Right lobe of liver (tissue), 6 donors: ENCODE measurements at regions not wholly inside any gene's neighbourhood (a gene's known extent, or its start where the extent isn't known, plus 50 kb on each side); places are given as distances from the start of the nearest gene placed in this dataset.
A peak's percentile ranks its signal among the peaks of the same experiment; 100 is the strongest.
"Not testable (repeated sequence)": the region's sequence is repeated elsewhere in the genome, so short reads cannot be mapped to it uniquely, and the experiment has no call there.

Experiments used
- ATAC-seq, 4 donors: fragments of 200-7000 bp; cut with Tn5 transposase; one replicate each; pipeline ENCODE4 v1.9.1; 2020; ENCODE audit warnings: mild to moderate bottlenecking in 4 of 4, moderate library complexity in 4 of 4
- DNase-seq, 3 donors: peaks; one replicate each; pipeline ENCODE4 v3.0.0-alpha.2; 2020
- H3K27ac ChIP-seq, 3 donors: fragments of 200-600 bp; one replicate each; pipeline ENCODE4 v1.8.0; 2022
- H3K27me3 ChIP-seq, 2 donors: fragments of 200-600 bp; one replicate each; pipeline ENCODE4 v1.8.0; 2022
- H3K36me3 ChIP-seq, 4 donors: fragments of 200-600 bp; sonication (generic) in 1 of 4; one replicate each; pipeline versions ENCODE4 v1.5.1 to v1.8.0; 2017 to 2022; ENCODE audit warnings: control low read depth in 1 of 4
- H3K4me1 ChIP-seq, 4 donors: fragments of 200-600 bp; sonication (generic) in 1 of 4; one replicate each; pipeline versions ENCODE4 v1.5.1 to v1.8.0; 2017 to 2022; ENCODE audit warnings: control low read depth in 1 of 4
- H3K4me3 ChIP-seq, 3 donors: fragments of 200-600 bp; one replicate each; pipeline ENCODE4 v1.8.0; 2022
- H3K9me3 ChIP-seq, 4 donors: fragments of 200-600 bp; sonication (generic) in 1 of 4; one replicate each; pipeline versions ENCODE4 v1.5.1 to v1.8.0; 2017 to 2022; ENCODE audit warnings: control low read depth in 1 of 4
- POLR2A ChIP-seq: fragments of 450-650 bp; IDR thresholded peaks from one replicate; pipeline ENCODE4 v1.6.1; 2017; ENCODE audit warnings: antibody characterized with exemption, mild to moderate bottlenecking
- WGBS: methylation state at CpG from one replicate; pipeline ENCODE4 v1.1.6; 2018; ENCODE audit warnings: low coverage, low lambda C conversion rate; ENCODE audit not compliant: insufficient coverage; ENCODE audit errors: missing lambda C conversion rate; 5-methylcytosine and 5-hydroxymethylcytosine counted together
- intact Hi-C, 2 donors: fragments of 100-400 bp; cut with DNase I; formaldehyde crosslinking; loops; one replicate each; pipeline versions ENCODE4 v1.11.2 to v1.14.1; 2022
- TF ChIP-seq, protein P1 (sequence below), 4 donors: fragments of 200-600 bp in 3 of 4; fragments of 450-650 bp in 1 of 4; IDR thresholded peaks; one replicate each; pipeline versions ENCODE4 v1.5.1 to v1.8.0; 2016 to 2022; ENCODE audit warnings: antibody characterized with exemption in 4 of 4, mild to moderate bottlenecking in 2 of 4
- donor health status: DM: no; HTN: yes; CAD: no.
- donor health status: DM: no; HTN: no; CAD: no.
- donor health status: DM: no; HTN: no; CAD: no.
- donor health status: DM: no; HTN: yes; CAD: no.
- donor health status: DM: no; HTN: yes; CAD: no.

DNA sequence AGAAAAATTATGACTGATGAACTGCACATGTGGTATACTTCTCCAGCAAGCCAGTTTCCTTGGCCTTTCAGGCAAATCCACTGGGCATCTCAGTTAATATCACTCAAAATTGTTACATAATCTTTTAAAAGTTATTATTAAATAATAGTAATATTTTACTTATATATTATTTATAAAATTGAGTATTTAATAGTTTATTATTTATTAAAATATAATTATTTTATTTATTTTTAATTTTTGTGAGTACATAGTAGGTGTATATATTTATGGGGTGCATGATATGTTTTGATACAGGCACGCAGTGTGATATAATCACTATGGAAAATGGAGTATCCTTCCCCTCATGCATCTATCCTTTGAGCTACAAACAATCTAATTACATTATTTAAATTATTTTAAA lies 384.1 kb upstream of the LRFN5 start:
- intact Hi-C loops: no loop called here
- Histone ChIP-seq H3K4me3 (no peak overlapping the region), H3K9me3 (no peaks in the 10 kb centered on the region), H3K4me1 (no peaks in the 10 kb centered on the region), H3K27me3 (no peaks in the 10 kb centered on the region), H3K27ac (no peak overlapping the region), H3K36me3 (no peaks in the 10 kb centered on the region)
- TF ChIP-seq, protein P1, sequence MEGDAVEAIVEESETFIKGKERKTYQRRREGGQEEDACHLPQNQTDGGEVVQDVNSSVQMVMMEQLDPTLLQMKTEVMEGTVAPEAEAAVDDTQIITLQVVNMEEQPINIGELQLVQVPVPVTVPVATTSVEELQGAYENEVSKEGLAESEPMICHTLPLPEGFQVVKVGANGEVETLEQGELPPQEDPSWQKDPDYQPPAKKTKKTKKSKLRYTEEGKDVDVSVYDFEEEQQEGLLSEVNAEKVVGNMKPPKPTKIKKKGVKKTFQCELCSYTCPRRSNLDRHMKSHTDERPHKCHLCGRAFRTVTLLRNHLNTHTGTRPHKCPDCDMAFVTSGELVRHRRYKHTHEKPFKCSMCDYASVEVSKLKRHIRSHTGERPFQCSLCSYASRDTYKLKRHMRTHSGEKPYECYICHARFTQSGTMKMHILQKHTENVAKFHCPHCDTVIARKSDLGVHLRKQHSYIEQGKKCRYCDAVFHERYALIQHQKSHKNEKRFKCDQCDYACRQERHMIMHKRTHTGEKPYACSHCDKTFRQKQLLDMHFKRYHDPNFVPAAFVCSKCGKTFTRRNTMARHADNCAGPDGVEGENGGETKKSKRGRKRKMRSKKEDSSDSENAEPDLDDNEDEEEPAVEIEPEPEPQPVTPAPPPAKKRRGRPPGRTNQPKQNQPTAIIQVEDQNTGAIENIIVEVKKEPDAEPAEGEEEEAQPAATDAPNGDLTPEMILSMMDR (IDR thresholded peaks at IDR 0.05): no peak
- TF ChIP-seq POLR2A: no peak
- ATAC-seq: no peak
- 75% methylated on average over 1 of the region's 1 CpG for WGBS
- DNase-seq: no peak

DNA sequence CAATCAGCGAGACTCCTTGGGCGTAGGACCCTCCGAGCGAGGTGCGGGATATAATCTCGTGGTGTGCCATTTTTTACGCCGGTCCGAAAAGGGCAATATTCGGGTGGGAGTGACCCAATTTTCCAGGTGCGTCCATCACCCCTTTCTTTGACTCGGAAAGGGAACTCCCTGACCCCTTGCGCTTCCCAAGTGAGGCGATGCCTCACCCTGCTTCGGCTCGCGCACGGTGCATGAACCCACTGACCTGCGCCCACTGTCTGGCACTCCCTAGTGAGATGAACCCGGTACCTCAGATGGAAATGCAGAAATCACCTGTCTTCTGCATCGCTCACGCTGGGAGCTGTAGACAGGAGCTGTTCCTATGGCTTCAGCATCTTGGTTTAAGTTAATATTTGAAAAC lies 391.7 kb upstream of the LRFN5 start:
- intact Hi-C loops, ATAC-seq, H3K4me1 ChIP-seq, H3K4me3 ChIP-seq, DNase-seq, H3K27ac ChIP-seq, H3K27me3 ChIP-seq, H3K36me3 ChIP-seq, H3K9me3 ChIP-seq: not testable (repeated sequence)
- 84% methylated on average over 14 of the region's 22 CpGs for WGBS

DNA sequence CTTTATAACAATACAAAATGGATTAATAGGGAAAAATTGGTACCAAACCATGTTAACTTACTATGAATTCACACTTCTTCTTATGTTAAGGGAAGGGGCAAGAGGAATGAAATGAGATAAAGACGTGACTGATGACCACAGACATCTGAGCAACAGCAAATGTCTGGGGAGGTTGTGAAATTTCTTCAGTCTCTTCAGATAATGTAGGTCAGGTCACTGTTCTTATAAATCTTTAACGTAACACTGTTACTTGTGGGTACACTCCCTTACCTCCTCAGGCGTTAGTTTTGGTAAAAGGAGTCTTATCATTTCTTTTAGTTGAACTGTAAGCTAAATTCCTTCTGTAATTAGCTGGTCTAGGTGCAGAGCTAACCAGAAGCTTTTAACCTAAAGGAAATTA lies 405.0 kb upstream of the LRFN5 start:
- no peaks in the 10 kb centered on the region for H3K4me1 ChIP-seq
- no peak overlapping the region for H3K4me3 ChIP-seq
- H3K27me3 ChIP-seq: no peaks in the 10 kb centered on the region
- no peaks in the 10 kb centered on the region for H3K9me3 ChIP-seq
- ATAC-seq: no peak
- DNase-seq: no peak
- no peak for TF ChIP-seq POLR2A
- TF ChIP-seq, protein P1 (IDR thresholded peaks at IDR 0.05): no peak
- WGBS: 37% methylated on average over 3 of the region's 3 CpGs
- intact Hi-C loops: no loop called here
- no peaks in the 10 kb centered on the region for H3K36me3 ChIP-seq
- H3K27ac ChIP-seq: no peak overlapping the region

DNA sequence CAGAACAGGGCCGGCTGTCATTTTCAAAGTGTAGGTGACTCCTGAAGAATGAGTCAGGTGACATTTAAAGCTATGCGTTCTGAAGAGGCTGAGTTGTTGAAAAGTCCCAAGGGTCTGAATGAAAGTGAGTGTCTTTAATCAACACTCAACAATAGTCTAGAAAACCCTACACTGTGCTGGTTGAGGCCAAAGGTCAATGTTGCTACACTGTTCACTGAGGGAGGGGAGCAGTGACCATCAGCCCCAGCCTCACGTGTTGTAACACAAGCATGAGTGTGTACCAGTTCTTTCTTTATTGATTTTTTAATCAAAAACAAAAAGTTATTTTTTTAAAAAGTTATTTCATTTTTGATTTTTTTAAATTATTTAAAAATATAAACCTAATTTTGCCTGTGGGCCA lies 418.8 kb upstream of the LRFN5 start:
- DNase-seq (no peak), ATAC-seq (peak; percentile 61 to 85 (median 75))
- Histone ChIP-seq H3K36me3 (no peaks in the 10 kb centered on the region), H3K4me1 (no peaks in the 10 kb centered on the region), H3K27me3 (no peaks in the 10 kb centered on the region), H3K27ac (no peak overlapping the region), H3K4me3 (no peak overlapping the region), H3K9me3 (no peaks in the 10 kb centered on the region)
- TF ChIP-seq POLR2A: no peak
- TF ChIP-seq, protein P1 (IDR thresholded peaks at IDR 0.05): no peak
- 34% methylated on average over 3 of the region's 3 CpGs for WGBS
- intact Hi-C loops: no loop called here

DNA sequence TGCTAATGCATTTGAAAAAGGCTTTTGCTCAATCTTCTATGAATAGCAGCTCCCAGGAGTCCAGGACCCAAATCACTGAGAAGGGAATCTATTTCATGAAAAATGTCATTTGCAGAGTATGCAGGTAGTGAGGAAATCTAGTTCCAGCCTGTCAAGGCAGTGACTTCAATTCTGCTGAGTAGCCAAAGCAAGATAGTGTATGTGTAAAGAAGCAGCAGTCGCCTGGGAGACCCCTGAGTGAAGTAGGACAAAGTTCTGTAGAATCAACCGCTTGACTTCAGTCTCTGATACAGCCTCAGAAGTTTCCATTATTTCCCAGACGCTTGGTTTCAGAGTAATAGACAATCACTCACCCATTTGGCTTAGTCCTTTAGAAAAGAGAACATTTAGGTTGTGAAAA lies 435.6 kb upstream of the LRFN5 start:
- TF ChIP-seq, protein P1 (IDR thresholded peaks at IDR 0.05): no peak
- TF ChIP-seq POLR2A: no peak

More for the DNA sequence above, 435.6 kb upstream of the LRFN5 start:
- no peak for DNase-seq
- H3K4me1 ChIP-seq: no peaks in the 10 kb centered on the region
- no peaks in the 10 kb centered on the region for H3K36me3 ChIP-seq
- 15% methylated on average over 3 of the region's 3 CpGs for WGBS
- no peak overlapping the region for H3K27ac ChIP-seq
- no peak for ATAC-seq
- no peak overlapping the region for H3K4me3 ChIP-seq
- H3K9me3 ChIP-seq: no peaks in the 10 kb centered on the region
- H3K27me3 ChIP-seq: no peaks in the 10 kb centered on the region
- intact Hi-C loops: no loop called here
